T-cell (primary cell): ENCODE measurements at regions not wholly inside any gene's neighbourhood (a gene's known extent, or its start where the extent isn't known, plus 50 kb on each side); places are given as distances from the start of the nearest gene placed in this dataset.

Experiments
- ATAC-seq, 4 experiments: fragments of 200-7000 bp in 3 of 4; fragments of 150-1000 bp in 1 of 4; cut with Tn5 transposase; replicated peaks in 1 of 4; 1 replicate in 3 of 4; 2 replicates in 1 of 4; pipeline ENCODE4 v1.10.0; 2021; ENCODE audit warnings: moderate library complexity in 3 of 4, mild to moderate bottlenecking in 2 of 4, moderate number of reproducible peaks in 1 of 4
- CTCF ChIA-PET, 2 donors: fragments of 300-600 bp; sonication (Branson Sonifier 250); formaldehyde crosslinking; loops; one replicate each; lab custom pipeline; 2022; ENCODE audit warnings: antibody characterized with exemption in 2 of 2; lab: Charles Lee
- POLR2A ChIA-PET, 2 donors: fragments of 300-600 bp; sonication (Branson Sonifier 250); formaldehyde crosslinking; loops; one replicate each; lab custom pipeline; 2022; ENCODE audit warnings: antibody characterized with exemption in 2 of 2; lab: Charles Lee
- DNase-seq, 35 experiments: peaks; one replicate each; pipeline versions ENCODE4 v3.0.0 to v3.0.0-alpha.2; 2013 to 2023
- H3K27ac ChIP-seq: one replicate; pipeline ENCODE4 v1.5.1; 2013; ENCODE audit warnings: low read length
- H3K27me3 ChIP-seq, 2 experiments: replicated peaks in 1 of 2; 1 replicate in 1 of 2; 2 replicates in 1 of 2; pipeline versions ENCODE4 v1.6.1 to v1.7.0; 2013; ENCODE audit warnings: low read length in 1 of 2, mixed read lengths in 1 of 2; ENCODE audit not compliant: control insufficient read depth in 2 of 2, insufficient read depth in 2 of 2; ENCODE audit errors: extremely low read depth in 1 of 2
- H3K36me3 ChIP-seq, 2 donors: 1 replicate in 1 of 2; 2 replicates in 1 of 2; pipeline versions ENCODE4 v1.6.1 to v1.7.0; 2013; ENCODE audit warnings: low read length in 1 of 2; ENCODE audit not compliant: control insufficient read depth in 2 of 2, insufficient read depth in 1 of 2; ENCODE audit errors: extremely low read depth in 1 of 2
- H3K4me1 ChIP-seq, 2 experiments: 1 replicate in 1 of 2; 2 replicates in 1 of 2; pipeline versions ENCODE4 v1.6.1 to v1.7.0; 2013; ENCODE audit warnings: low read length in 2 of 2, mixed read lengths in 1 of 2; ENCODE audit not compliant: insufficient read depth in 2 of 2, control insufficient read depth in 1 of 2; ENCODE audit errors: extremely low read depth in 1 of 2
- H3K4me3 ChIP-seq, 2 donors: 1 replicate in 1 of 2; 2 replicates in 1 of 2; pipeline versions ENCODE4 v1.5.1 to v1.7.0; 2013; ENCODE audit warnings: mild to moderate bottlenecking in 2 of 2, low read length in 1 of 2, moderate library complexity in 1 of 2; ENCODE audit not compliant: control insufficient read depth in 1 of 2; ENCODE audit errors: extremely low read depth in 1 of 2
- H3K9me3 ChIP-seq: 2 replicates; pipeline ENCODE4 v1.7.0; 2013
- H3K27ac Mint-ChIP-seq, 2 donors: one replicate each; pipeline ENCODE4 v1.8.0; 2020 to 2021; ENCODE audit warnings: mild to moderate bottlenecking in 2 of 2, mixed read lengths in 2 of 2
- H3K27me3 Mint-ChIP-seq, 2 donors: one replicate each; pipeline ENCODE4 v1.8.0; 2021 to 2022; ENCODE audit warnings: mixed read lengths in 2 of 2
- H3K36me3 Mint-ChIP-seq: one replicate; pipeline ENCODE4 v1.8.0; 2021; ENCODE audit warnings: mixed read lengths
- H3K4me1 Mint-ChIP-seq, 3 donors: one replicate each; pipeline ENCODE4 v1.8.0; 2020 to 2022; ENCODE audit warnings: mixed read lengths in 3 of 3, mild to moderate bottlenecking in 1 of 3
- H3K4me3 Mint-ChIP-seq, 3 donors: one replicate each; pipeline ENCODE4 v1.8.0; 2020 to 2022; ENCODE audit warnings: mild to moderate bottlenecking in 3 of 3, mixed read lengths in 3 of 3, moderate library complexity in 3 of 3
- H3K9me3 Mint-ChIP-seq, 3 donors: one replicate each; pipeline ENCODE4 v1.8.0; 2020 to 2022; ENCODE audit warnings: mixed read lengths in 3 of 3
- WGBS: methylation state at CpG from one replicate; pipeline ENCODE4 v1.1.5; 2013; ENCODE audit warnings: missing lambda C conversion rate; ENCODE audit not compliant: insufficient coverage; 5-methylcytosine and 5-hydroxymethylcytosine counted together

DNA sequence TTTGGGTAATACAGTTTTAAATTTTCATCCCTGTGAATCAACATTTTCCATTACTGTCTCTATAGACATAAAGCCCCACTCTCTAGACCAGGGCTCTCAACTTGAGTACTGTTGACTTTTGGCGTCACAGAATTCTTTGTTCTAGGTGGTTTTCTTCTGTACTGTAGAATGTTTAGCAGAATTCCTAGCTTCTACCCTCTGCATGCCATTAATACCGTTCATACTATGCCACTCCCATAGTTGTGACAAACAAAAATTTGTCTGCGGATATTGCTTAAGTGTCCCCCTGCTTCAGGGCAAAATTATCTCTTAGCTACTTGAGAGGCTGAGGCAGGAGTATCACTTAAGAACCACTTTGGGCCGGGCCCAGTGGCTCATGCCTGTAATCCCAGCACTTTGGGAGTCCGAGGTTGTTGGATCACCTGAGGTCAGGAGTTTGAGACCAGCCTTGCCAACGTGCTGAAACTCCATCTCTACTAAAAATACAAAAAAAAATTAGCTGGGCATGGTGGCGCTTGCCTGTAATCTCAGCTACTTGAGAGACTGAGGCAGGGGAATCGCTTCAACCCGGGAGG, 57.3 kb upstream of the NRG3 start:
- Histone ChIP-seq H3K27ac (no peak overlapping the region), H3K36me3 (no peaks in the 10 kb centered on the region), H3K9me3 (no peaks in the 10 kb centered on the region), H3K4me3 (no peak overlapping the region), H3K27me3 (no peaks in the 10 kb centered on the region), H3K4me1 (no peaks in the 10 kb centered on the region)
- ATAC-seq (no peak), DNase-seq (no peak)
- ChIA-PET POLR2A (no interaction called here), CTCF (interaction anchor here in 1 of 2 donors (1.4 kb wide), 1 partner anchor 1155 kb away, joined by 3 read pairs; no protein-coding TSS in a partner anchor)
- H3K4me1 Mint-ChIP-seq = no peaks in the 10 kb centered on the region
- H3K9me3 Mint-ChIP-seq = peaks cover 4 to 15% (median 7%) of the 10 kb centered on the region in 3 donors
- WGBS = 83% methylated on average over 5 of the region's 9 CpGs
- no peaks in the 10 kb centered on the region for H3K36me3 Mint-ChIP-seq
- no peak overlapping the region for H3K27ac Mint-ChIP-seq
- no peak overlapping the region for H3K4me3 Mint-ChIP-seq
- no peaks in the 10 kb centered on the region for H3K27me3 Mint-ChIP-seq

DNA sequence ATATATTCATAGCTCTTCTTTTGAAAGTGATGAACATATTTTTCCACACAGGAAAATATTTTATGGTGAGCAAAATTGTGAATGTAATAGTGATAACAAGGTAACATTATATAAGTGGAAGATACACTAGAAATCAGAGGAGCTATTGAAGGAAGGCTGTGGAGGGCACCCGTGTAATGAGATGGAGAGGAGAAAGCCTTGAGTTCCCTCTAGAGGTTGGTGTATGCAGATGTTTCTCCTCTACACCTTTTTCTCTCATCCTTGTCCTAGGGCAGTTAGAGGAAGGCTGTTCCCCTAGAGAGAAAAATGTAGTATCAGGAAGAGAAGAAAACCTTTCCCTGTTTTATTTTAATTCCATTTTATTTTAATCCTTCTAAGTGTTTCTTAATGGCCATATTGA, 54.6 kb upstream of the NRG3 start:
- Histone ChIP-seq H3K4me1 (no peaks in the 10 kb centered on the region), H3K27ac (no peak overlapping the region), H3K9me3 (no peaks in the 10 kb centered on the region), H3K4me3 (no peak overlapping the region), H3K27me3 (no peaks in the 10 kb centered on the region), H3K36me3 (no peaks in the 10 kb centered on the region)
- WGBS = no CpG with 5 or more reads among the region's 1 CpG
- peak in 2 of 4 experiments; percentile 44 to 49 for ATAC-seq
- ChIA-PET CTCF (interaction anchor here in 1 of 2 donors (1.0 to 1.4 kb wide), 3 partner anchors 31 to 1120 kb away, joined by 3 to 4 read pairs (median 3); no protein-coding TSS in a partner anchor), POLR2A (no interaction called here)
- no peaks in the 10 kb centered on the region for H3K4me1 Mint-ChIP-seq
- peaks cover 0 to 8% (median 7%) of the 10 kb centered on the region in 3 donors for H3K9me3 Mint-ChIP-seq
- no peaks in the 10 kb centered on the region for H3K36me3 Mint-ChIP-seq
- peak in 1 of 35 experiments; percentile 28 for DNase-seq
- H3K27me3 Mint-ChIP-seq = no peaks in the 10 kb centered on the region
- no peak overlapping the region for H3K27ac Mint-ChIP-seq
- no peak overlapping the region for H3K4me3 Mint-ChIP-seq
